Caco-2 (cell line): ENCODE measurements at regions not wholly inside any gene's neighbourhood (a gene's known extent, or its start where the extent isn't known, plus 50 kb on each side); places are given as distances from the start of the nearest gene placed in this dataset.

Experiments
- BruUV-seq: library from RNA; stranded (reverse); fragments of 400-500 nt; replicated peaks from 2 replicates; lab custom pipeline; 2021; lab: Mats Ljungman, UMichigan
- CTCF ChIA-PET: fragments of 300-600 bp; sonication (Branson Sonifier 250); formaldehyde crosslinking; loops from one replicate; lab custom pipeline; 2022; ENCODE audit warnings: antibody characterized with exemption; lab: Charles Lee
- POLR2A ChIA-PET: fragments of 300-600 bp; sonication (Branson Sonifier 250); formaldehyde crosslinking; loops from one replicate; lab custom pipeline; 2022; ENCODE audit warnings: antibody characterized with exemption; lab: Charles Lee
- DNase-seq, 2 experiments: peaks; one replicate each; pipeline versions ENCODE4 v3.0.0 to v3.0.0-alpha.2; 2020 to 2022
- H3K27me3 ChIP-seq: replicated peaks from 2 replicates; pipeline ENCODE4 v1.6.0; 2011; ENCODE audit warnings: low read length; ENCODE audit not compliant: control insufficient read depth, insufficient read depth
- H3K36me3 ChIP-seq: 2 replicates; pipeline ENCODE4 v1.5.1; 2011; ENCODE audit warnings: low read length; ENCODE audit not compliant: control insufficient read depth, insufficient read depth
- H3K4me1 ChIP-seq: fragments of 250-450 bp; sonication (Bioruptor Pico); 2 replicates; pipeline ENCODE4 v1.5.1; 2020; ENCODE audit warnings: mild to moderate bottlenecking
- H3K4me3 ChIP-seq: 2 replicates; pipeline ENCODE4 v1.5.1; 2011; ENCODE audit warnings: low read depth, mild to moderate bottlenecking, control low read depth, low read length
- H3K9me3 ChIP-seq: fragments of 250-450 bp; sonication (Bioruptor Pico); 2 replicates; pipeline ENCODE4 v1.5.1; 2020; ENCODE audit warnings: mild to moderate bottlenecking, moderate library complexity
- H3K27ac Mint-ChIP-seq: one replicate; pipeline ENCODE4 v1.8.0; 2022; ENCODE audit warnings: mixed read lengths; ENCODE audit not compliant: unreplicated experiment
- H3K27me3 Mint-ChIP-seq: one replicate; pipeline ENCODE4 v1.8.0; 2022; ENCODE audit warnings: mixed read lengths; ENCODE audit not compliant: insufficient read depth, unreplicated experiment
- H3K36me3 Mint-ChIP-seq: one replicate; pipeline ENCODE4 v1.8.0; 2022; ENCODE audit warnings: mild to moderate bottlenecking, mixed read lengths; ENCODE audit not compliant: insufficient read depth, unreplicated experiment
- H3K4me1 Mint-ChIP-seq: one replicate; pipeline ENCODE4 v1.8.0; 2022; ENCODE audit warnings: low read depth, mixed read lengths; ENCODE audit not compliant: unreplicated experiment
- H3K4me3 Mint-ChIP-seq: one replicate; pipeline ENCODE4 v1.8.0; 2022; ENCODE audit warnings: mild to moderate bottlenecking, moderate library complexity, mixed read lengths; ENCODE audit not compliant: unreplicated experiment
- H3K9me3 Mint-ChIP-seq: one replicate; pipeline ENCODE4 v1.8.0; 2022; ENCODE audit warnings: mixed read lengths; ENCODE audit not compliant: unreplicated experiment
- intact Hi-C: fragments of 100-400 bp; cut with micrococcal nuclease; formaldehyde crosslinking; loops from one replicate; pipeline ENCODE4 v1.10.0; 2022; ENCODE audit not compliant: unreplicated experiment
- TF ChIP-seq, protein P1 (sequence below), 2 experiments: fragments of 200-600 bp in 1 of 2; IDR thresholded peaks; 1 replicate in 1 of 2; 2 replicates in 1 of 2; pipeline versions ENCODE4 v1.5.1 to v1.8.0; 2011 to 2022; ENCODE audit warnings: antibody characterized with exemption in 1 of 2, control low read depth in 1 of 2, inconsistent platforms in 1 of 2, low read depth in 1 of 2, low read length in 1 of 2, mild to moderate bottlenecking in 1 of 2, moderate library complexity in 1 of 2; ENCODE audit not compliant: insufficient read depth in 1 of 2, severe bottlenecking in 1 of 2, unreplicated experiment in 1 of 2

DNA sequence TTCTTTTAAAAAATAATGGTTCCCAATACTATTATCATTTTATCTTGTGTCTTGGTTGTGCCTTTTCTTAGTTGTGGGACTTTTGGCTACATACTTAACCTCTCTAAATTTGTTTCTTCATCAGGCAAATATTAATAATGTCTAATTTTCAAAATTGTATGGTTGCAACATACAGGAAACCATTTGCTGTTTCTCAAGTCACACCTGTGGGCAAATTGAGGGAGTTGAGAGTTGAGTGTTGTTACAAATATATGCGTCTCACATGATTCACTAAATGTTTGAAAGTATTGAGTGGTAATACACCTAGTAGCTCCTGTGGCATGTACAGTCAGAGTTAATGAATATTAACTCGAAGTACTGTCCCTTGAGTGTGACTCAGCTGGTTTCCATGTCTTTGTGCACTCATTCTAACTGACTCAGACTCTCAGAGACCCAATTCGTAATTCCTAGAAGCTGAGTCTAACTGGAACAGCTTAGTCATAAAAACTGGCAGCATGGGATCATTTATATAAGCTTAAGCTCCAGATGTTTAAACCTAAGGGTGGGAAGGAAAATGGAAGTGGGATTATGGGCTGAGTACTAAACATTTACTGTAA lies 802.4 kb downstream of the TRIML1 start:
- BruUV-seq: no TSS peak
- Mint-ChIP-seq H3K27ac (no peak overlapping the region), H3K36me3 (no peaks in the 10 kb centered on the region), H3K4me3 (no peak overlapping the region), H3K4me1 (no peaks in the 10 kb centered on the region), H3K9me3 (no peaks in the 10 kb centered on the region), H3K27me3 (no peaks in the 10 kb centered on the region)
- TF ChIP-seq, protein P1, sequence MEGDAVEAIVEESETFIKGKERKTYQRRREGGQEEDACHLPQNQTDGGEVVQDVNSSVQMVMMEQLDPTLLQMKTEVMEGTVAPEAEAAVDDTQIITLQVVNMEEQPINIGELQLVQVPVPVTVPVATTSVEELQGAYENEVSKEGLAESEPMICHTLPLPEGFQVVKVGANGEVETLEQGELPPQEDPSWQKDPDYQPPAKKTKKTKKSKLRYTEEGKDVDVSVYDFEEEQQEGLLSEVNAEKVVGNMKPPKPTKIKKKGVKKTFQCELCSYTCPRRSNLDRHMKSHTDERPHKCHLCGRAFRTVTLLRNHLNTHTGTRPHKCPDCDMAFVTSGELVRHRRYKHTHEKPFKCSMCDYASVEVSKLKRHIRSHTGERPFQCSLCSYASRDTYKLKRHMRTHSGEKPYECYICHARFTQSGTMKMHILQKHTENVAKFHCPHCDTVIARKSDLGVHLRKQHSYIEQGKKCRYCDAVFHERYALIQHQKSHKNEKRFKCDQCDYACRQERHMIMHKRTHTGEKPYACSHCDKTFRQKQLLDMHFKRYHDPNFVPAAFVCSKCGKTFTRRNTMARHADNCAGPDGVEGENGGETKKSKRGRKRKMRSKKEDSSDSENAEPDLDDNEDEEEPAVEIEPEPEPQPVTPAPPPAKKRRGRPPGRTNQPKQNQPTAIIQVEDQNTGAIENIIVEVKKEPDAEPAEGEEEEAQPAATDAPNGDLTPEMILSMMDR (IDR thresholded peaks at IDR 0.05; ENCODE audit: insufficient read depth in 1 of 2, low read depth in 1 of 2, low read length in 1 of 2, severe bottlenecking in 1 of 2, unreplicated experiment in 1 of 2): no peak
- no peaks in the 10 kb centered on the region for H3K9me3 ChIP-seq
- no peaks in the 10 kb centered on the region for H3K36me3 ChIP-seq
- no peaks in the 10 kb centered on the region for H3K4me1 ChIP-seq
- H3K27me3 ChIP-seq: no peaks in the 10 kb centered on the region
- DNase-seq: no peak
- ChIA-PET POLR2A (no interaction called here), CTCF (no interaction called here)
- H3K4me3 ChIP-seq: no peak overlapping the region
- intact Hi-C loops: no loop called here

DNA sequence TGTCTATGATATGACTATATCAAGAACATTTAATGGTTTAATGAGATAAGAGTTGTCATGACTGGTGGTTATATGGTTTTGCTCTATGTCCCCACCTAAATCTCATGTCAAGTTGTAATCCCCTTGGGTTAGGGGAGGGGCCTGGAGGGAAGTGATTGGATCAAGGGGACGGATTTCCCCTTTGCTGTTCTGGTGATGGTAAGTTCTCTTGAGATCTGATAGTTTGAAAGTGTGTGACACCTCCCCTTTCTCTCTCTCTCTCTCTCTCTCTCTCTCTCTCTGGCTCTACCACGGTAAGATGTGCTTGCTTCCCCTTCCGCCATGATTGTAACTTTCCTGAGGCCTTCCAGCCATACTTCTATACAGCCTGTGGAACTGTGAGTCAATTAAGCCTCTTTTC lies 803.4 kb downstream of the TRIML1 start:
- H3K27ac Mint-ChIP-seq: no peak overlapping the region
- no peak overlapping the region for H3K4me3 Mint-ChIP-seq
- ChIA-PET POLR2A (no interaction called here), CTCF (no interaction called here)
- no peaks in the 10 kb centered on the region for H3K9me3 Mint-ChIP-seq
- Histone ChIP-seq H3K4me1 (no peaks in the 10 kb centered on the region), H3K27me3 (no peaks in the 10 kb centered on the region), H3K4me3 (no peak overlapping the region), H3K9me3 (no peaks in the 10 kb centered on the region), H3K36me3 (no peaks in the 10 kb centered on the region)
- intact Hi-C loops: no loop called here
- no peaks in the 10 kb centered on the region for H3K27me3 Mint-ChIP-seq
- BruUV-seq: no TSS peak
- H3K4me1 Mint-ChIP-seq: no peaks in the 10 kb centered on the region
- DNase-seq: no peak
- TF ChIP-seq, protein P1 (IDR thresholded peaks at IDR 0.05; ENCODE audit: insufficient read depth in 1 of 2, low read depth in 1 of 2, low read length in 1 of 2, severe bottlenecking in 1 of 2, unreplicated experiment in 1 of 2): no peak
- H3K36me3 Mint-ChIP-seq: no peaks in the 10 kb centered on the region

DNA sequence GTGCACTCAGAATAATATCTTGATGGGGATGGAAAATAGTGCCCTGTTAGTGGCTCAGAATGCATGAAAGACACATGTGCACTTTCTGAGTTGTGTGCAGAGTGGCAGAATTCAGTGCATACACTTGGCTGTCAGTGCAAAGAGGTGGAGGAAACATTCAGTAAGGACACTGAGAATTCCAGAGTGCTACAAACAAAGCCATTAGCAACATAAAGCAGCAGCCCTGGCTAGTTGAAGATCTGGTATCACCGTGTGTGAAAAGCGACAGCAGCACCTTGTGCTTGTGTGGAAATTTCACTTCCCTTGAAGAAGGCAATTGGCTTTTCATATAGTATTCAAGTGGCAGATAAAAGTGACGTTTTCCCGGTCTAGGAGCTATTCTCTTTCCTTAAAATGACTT lies 810.4 kb downstream of the TRIML1 start:
- no peak for DNase-seq
- Histone ChIP-seq H3K4me1 (no peaks in the 10 kb centered on the region), H3K9me3 (no peaks in the 10 kb centered on the region), H3K27me3 (no peaks in the 10 kb centered on the region), H3K36me3 (no peaks in the 10 kb centered on the region), H3K4me3 (no peak overlapping the region)
- TF ChIP-seq, protein P1 (IDR thresholded peaks at IDR 0.05; ENCODE audit: insufficient read depth in 1 of 2, low read depth in 1 of 2, low read length in 1 of 2, severe bottlenecking in 1 of 2, unreplicated experiment in 1 of 2): no peak
- Mint-ChIP-seq H3K36me3 (no peaks in the 10 kb centered on the region), H3K27ac (no peak overlapping the region), H3K4me1 (no peaks in the 10 kb centered on the region), H3K9me3 (no peaks in the 10 kb centered on the region), H3K27me3 (peaks cover 3% of the 10 kb centered on the region), H3K4me3 (no peak overlapping the region)
- intact Hi-C loops: no loop called here
- POLR2A ChIA-PET: no interaction called here
- CTCF ChIA-PET: no interaction called here
- no TSS peak for BruUV-seq
